Activated T-helper 2 cell treated with anti-CD3 and anti-CD28 coated beads, Interferon-gamma antibody, Interleukin-2, Interleukin-4, amounts not matched to agents 10 μg/mL and 5 μg/mL and 100 μg/mL, durations not matched to agents 14 hours and 24 hours and 36 hours (primary cell): ENCODE measurements at regions not wholly inside any gene's neighbourhood (a gene's known extent, or its start where the extent isn't known, plus 50 kb on each side); places are given as distances from the start of the nearest gene placed in this dataset.
"Not testable (repeated sequence)": the region's sequence is repeated elsewhere in the genome, so short reads cannot be mapped to it uniquely, and the experiment has no call there.

Experiments
- DNase-seq: peaks from one replicate; pipeline ENCODE4 v3.0.0; 2021; ENCODE audit warnings: low spot score
- H3K27ac Mint-ChIP-seq: one replicate; pipeline ENCODE4 v1.8.0; 2021; ENCODE audit warnings: mixed read lengths
- H3K27me3 Mint-ChIP-seq: one replicate; pipeline ENCODE4 v1.8.0; 2021; ENCODE audit warnings: low read depth, mixed read lengths
- H3K36me3 Mint-ChIP-seq: one replicate; pipeline ENCODE4 v1.8.0; 2021; ENCODE audit warnings: low read depth, mixed read lengths
- H3K4me1 Mint-ChIP-seq: one replicate; pipeline ENCODE4 v1.8.0; 2021; ENCODE audit warnings: low read depth, mixed read lengths
- H3K4me3 Mint-ChIP-seq: one replicate; pipeline ENCODE4 v1.8.0; 2021; ENCODE audit warnings: low read depth, mild to moderate bottlenecking, moderate library complexity, mixed read lengths
- H3K9me3 Mint-ChIP-seq: one replicate; pipeline ENCODE4 v1.8.0; 2021; ENCODE audit warnings: mixed read lengths
- intact Hi-C: fragments of 100-400 bp; cut with micrococcal nuclease; formaldehyde crosslinking; loops from one replicate; pipeline ENCODE4 v1.15.1; 2023

- intact Hi-C loops = no loop called here
- Mint-ChIP-seq H3K4me3 (no peak overlapping the region), H3K36me3 (no peaks in the 10 kb centered on the region), H3K9me3 (peaks cover 6% of the 10 kb centered on the region), H3K4me1 (no peaks in the 10 kb centered on the region), H3K27ac (no peak overlapping the region), H3K27me3 (peaks cover 9% of the 10 kb centered on the region)
- no peak for DNase-seq
Observed at GRCh38 chr7:45331563-45331962, 174.0 kb downstream of the RAMP3 start.

- H3K27ac Mint-ChIP-seq, H3K4me1 Mint-ChIP-seq, intact Hi-C loops, DNase-seq, H3K4me3 Mint-ChIP-seq, H3K9me3 Mint-ChIP-seq, H3K36me3 Mint-ChIP-seq: not testable (repeated sequence)
- peaks cover 12% of the 10 kb centered on the region for H3K27me3 Mint-ChIP-seq
Observed at GRCh38 chr7:45335024-45335423, 177.4 kb downstream of the RAMP3 start.

GRCh38 chr7:45342236-45342635 is 184.6 kb downstream of the RAMP3 start:
- H3K27ac Mint-ChIP-seq = no peak overlapping the region
- no peak overlapping the region for H3K4me3 Mint-ChIP-seq
- intact Hi-C loops = no loop called here
- no peaks in the 10 kb centered on the region for H3K4me1 Mint-ChIP-seq
- no peaks in the 10 kb centered on the region for H3K9me3 Mint-ChIP-seq
- no peak for DNase-seq
- no peaks in the 10 kb centered on the region for H3K36me3 Mint-ChIP-seq
- peaks cover 6% of the 10 kb centered on the region for H3K27me3 Mint-ChIP-seq

- no peak overlapping the region for H3K27ac Mint-ChIP-seq
- H3K4me1 Mint-ChIP-seq = no peaks in the 10 kb centered on the region
- H3K9me3 Mint-ChIP-seq = no peaks in the 10 kb centered on the region
- intact Hi-C loops = no loop called here
- H3K4me3 Mint-ChIP-seq = no peak overlapping the region
- no peak for DNase-seq
- H3K36me3 Mint-ChIP-seq = no peaks in the 10 kb centered on the region
- peaks cover 4% of the 10 kb centered on the region for H3K27me3 Mint-ChIP-seq
Observed at GRCh38 chr7:45343746-45344145, 186.2 kb downstream of the RAMP3 start.

GRCh38 chr7:45347804-45348203 is 190.2 kb downstream of the RAMP3 start:
- Mint-ChIP-seq H3K4me1 (no peaks in the 10 kb centered on the region), H3K4me3 (no peak overlapping the region)

GRCh38 chr7:45349090-45349489 is 191.5 kb downstream of the RAMP3 start:
- Mint-ChIP-seq H3K9me3 (no peaks in the 10 kb centered on the region), H3K27me3 (peaks cover under 1% of the 10 kb centered on the region), H3K4me1 (no peaks in the 10 kb centered on the region), H3K36me3 (no peaks in the 10 kb centered on the region), H3K27ac (no peak overlapping the region), H3K4me3 (no peak overlapping the region)
- intact Hi-C loops = no loop called here
- DNase-seq = no peak

More at GRCh38 chr7:45347804-45348203, 190.2 kb downstream of the RAMP3 start:
- no peak for DNase-seq
- H3K9me3 Mint-ChIP-seq = no peaks in the 10 kb centered on the region
- no peak overlapping the region for H3K27ac Mint-ChIP-seq
- H3K27me3 Mint-ChIP-seq = no peaks in the 10 kb centered on the region
- intact Hi-C loops = no loop called here
- no peaks in the 10 kb centered on the region for H3K36me3 Mint-ChIP-seq

GRCh38 chr7:45350896-45351295 is 193.3 kb downstream of the RAMP3 start:
- intact Hi-C loops = no loop called here
- DNase-seq = no peak
- Mint-ChIP-seq H3K27ac (no peak overlapping the region), H3K27me3 (peaks cover 7% of the 10 kb centered on the region), H3K9me3 (no peaks in the 10 kb centered on the region), H3K36me3 (no peaks in the 10 kb centered on the region), H3K4me3 (no peak overlapping the region), H3K4me1 (no peaks in the 10 kb centered on the region)

GRCh38 chr7:45358287-45358686 is 200.7 kb downstream of the RAMP3 start:
- Mint-ChIP-seq H3K4me3 (no peak overlapping the region), H3K27ac (no peak overlapping the region), H3K4me1 (no peaks in the 10 kb centered on the region), H3K36me3 (no peaks in the 10 kb centered on the region), H3K9me3 (no peaks in the 10 kb centered on the region), H3K27me3 (peaks cover 7% of the 10 kb centered on the region)
- no peak for DNase-seq
- intact Hi-C loops = no loop called here

- no peak for DNase-seq
- Mint-ChIP-seq H3K4me3 (no peak overlapping the region), H3K27me3 (peaks cover 5% of the 10 kb centered on the region), H3K27ac (no peak overlapping the region), H3K36me3 (no peaks in the 10 kb centered on the region), H3K9me3 (no peaks in the 10 kb centered on the region), H3K4me1 (no peaks in the 10 kb centered on the region)
- intact Hi-C loops = no loop called here
Observed at GRCh38 chr7:45359250-45359649, 201.7 kb downstream of the RAMP3 start.

GRCh38 chr7:45359776-45360175 is 202.2 kb downstream of the RAMP3 start:
- intact Hi-C loops = no loop called here
- Mint-ChIP-seq H3K9me3 (no peaks in the 10 kb centered on the region), H3K27me3 (peaks cover 3% of the 10 kb centered on the region), H3K36me3 (no peaks in the 10 kb centered on the region), H3K27ac (no peak overlapping the region), H3K4me1 (no peaks in the 10 kb centered on the region), H3K4me3 (no peak overlapping the region)
- no peak for DNase-seq

- no peak for DNase-seq
- Mint-ChIP-seq H3K4me3 (no peak overlapping the region), H3K9me3 (no peaks in the 10 kb centered on the region), H3K27ac (no peak overlapping the region), H3K27me3 (peaks cover 4% of the 10 kb centered on the region), H3K4me1 (no peaks in the 10 kb centered on the region), H3K36me3 (no peaks in the 10 kb centered on the region)
- intact Hi-C loops = no loop called here
Observed at GRCh38 chr7:45363669-45364068, 206.1 kb downstream of the RAMP3 start.

GRCh38 chr7:45365341-45365740 is 207.8 kb downstream of the RAMP3 start:
- Mint-ChIP-seq H3K9me3 (no peaks in the 10 kb centered on the region), H3K27me3 (peaks cover 6% of the 10 kb centered on the region), H3K4me1 (no peaks in the 10 kb centered on the region), H3K4me3 (no peak overlapping the region), H3K27ac (no peak overlapping the region), H3K36me3 (no peaks in the 10 kb centered on the region)
- DNase-seq = no peak
- intact Hi-C loops = no loop called here

GRCh38 chr7:45366475-45366874 is 207.7 kb upstream of the ADCY1 start:
- intact Hi-C loops = no loop called here
- H3K27me3 Mint-ChIP-seq = peaks cover 6% of the 10 kb centered on the region
- H3K4me3 Mint-ChIP-seq = no peak overlapping the region
- no peak overlapping the region for H3K27ac Mint-ChIP-seq
- no peaks in the 10 kb centered on the region for H3K4me1 Mint-ChIP-seq
- no peaks in the 10 kb centered on the region for H3K9me3 Mint-ChIP-seq
- H3K36me3 Mint-ChIP-seq = no peaks in the 10 kb centered on the region
- DNase-seq = no peak

GRCh38 chr7:45367026-45367425 is 207.1 kb upstream of the ADCY1 start:
- intact Hi-C loops = no loop called here
- no peaks in the 10 kb centered on the region for H3K4me1 Mint-ChIP-seq
- H3K4me3 Mint-ChIP-seq = no peak overlapping the region
- peaks cover 6% of the 10 kb centered on the region for H3K27me3 Mint-ChIP-seq
- H3K9me3 Mint-ChIP-seq = no peaks in the 10 kb centered on the region
- no peak for DNase-seq
- no peak overlapping the region for H3K27ac Mint-ChIP-seq
- H3K36me3 Mint-ChIP-seq = no peaks in the 10 kb centered on the region
